ENCODE measurements at regions not wholly inside any gene's neighbourhood (a gene's known extent, or its start where the extent isn't known, plus 50 kb on each side); places are given as distances from the start of the nearest gene placed in this dataset.

DNA sequence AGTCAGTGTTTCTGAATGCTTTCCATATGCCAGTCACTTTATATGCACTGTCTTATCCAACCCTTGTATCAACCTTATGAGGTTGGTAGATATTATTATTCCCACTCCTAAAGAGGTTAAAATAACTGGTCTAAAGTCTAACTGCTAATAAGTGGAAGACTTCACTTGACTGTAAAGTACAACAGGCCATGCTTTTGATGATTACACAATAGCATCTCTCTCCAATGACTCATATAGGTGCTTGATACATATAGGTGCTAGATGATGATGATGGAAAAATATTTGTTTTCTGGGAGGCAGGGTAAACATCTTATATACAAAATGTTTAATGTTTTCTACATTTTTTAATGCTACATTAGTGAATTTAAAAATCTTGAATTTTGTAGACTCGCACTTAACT lies 75.9 kb upstream of the NR3C1 start:
- intact Hi-C loops (cut with DNase I; ENCODE audit: low total_unique reads): no loop called here
- DNase-seq: no peak
- Histone ChIP-seq H3K27me3 (replicated peaks in 1 of 7) (no peaks in the 10 kb centered on the region), H3K9me3 (no peaks in the 10 kb centered on the region), H3K4me1 (no peaks in the 10 kb centered on the region), H3K27ac (no peak overlapping the region), H3K36me3 (no peaks in the 10 kb centered on the region), H3K4me3 (no peak overlapping the region)
- TF ChIP-seq POLR2AphosphoS5 (IDR thresholded peaks at IDR 0.05) (no peak), POLR2A (IDR thresholded peaks at IDR 0.05) (no peak)
- TF ChIP-seq, protein P1, sequence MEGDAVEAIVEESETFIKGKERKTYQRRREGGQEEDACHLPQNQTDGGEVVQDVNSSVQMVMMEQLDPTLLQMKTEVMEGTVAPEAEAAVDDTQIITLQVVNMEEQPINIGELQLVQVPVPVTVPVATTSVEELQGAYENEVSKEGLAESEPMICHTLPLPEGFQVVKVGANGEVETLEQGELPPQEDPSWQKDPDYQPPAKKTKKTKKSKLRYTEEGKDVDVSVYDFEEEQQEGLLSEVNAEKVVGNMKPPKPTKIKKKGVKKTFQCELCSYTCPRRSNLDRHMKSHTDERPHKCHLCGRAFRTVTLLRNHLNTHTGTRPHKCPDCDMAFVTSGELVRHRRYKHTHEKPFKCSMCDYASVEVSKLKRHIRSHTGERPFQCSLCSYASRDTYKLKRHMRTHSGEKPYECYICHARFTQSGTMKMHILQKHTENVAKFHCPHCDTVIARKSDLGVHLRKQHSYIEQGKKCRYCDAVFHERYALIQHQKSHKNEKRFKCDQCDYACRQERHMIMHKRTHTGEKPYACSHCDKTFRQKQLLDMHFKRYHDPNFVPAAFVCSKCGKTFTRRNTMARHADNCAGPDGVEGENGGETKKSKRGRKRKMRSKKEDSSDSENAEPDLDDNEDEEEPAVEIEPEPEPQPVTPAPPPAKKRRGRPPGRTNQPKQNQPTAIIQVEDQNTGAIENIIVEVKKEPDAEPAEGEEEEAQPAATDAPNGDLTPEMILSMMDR (IDR thresholded peaks at IDR 0.05 in 8 of 11, conservative IDR thresholded peaks at IDR 0.05 in 3 of 11): no peak
- 96 to 98% (median 96%) methylated on average over 1 of the region's 1 CpG for WGBS, 5 donors

- Histone ChIP-seq H3K9me3 (no peaks in the 10 kb centered on the region), H3K4me3 (no peak overlapping the region), H3K27ac (no peak overlapping the region), H3K27me3 (replicated peaks in 1 of 7) (no peaks in the 10 kb centered on the region), H3K4me1 (no peaks in the 10 kb centered on the region), H3K36me3 (no peaks in the 10 kb centered on the region)
- intact Hi-C loops (cut with DNase I; ENCODE audit: low total_unique reads): no loop called here
- TF ChIP-seq, protein P1 (IDR thresholded peaks at IDR 0.05 in 8 of 11, conservative IDR thresholded peaks at IDR 0.05 in 3 of 11): no peak
- TF ChIP-seq POLR2AphosphoS5 (IDR thresholded peaks at IDR 0.05): no peak
- TF ChIP-seq POLR2A (IDR thresholded peaks at IDR 0.05): no peak
- no peak for DNase-seq
- WGBS, 5 donors: 83 to 100% (median 86%) methylated on average over 1 of the region's 1 CpG
These were observed 73.2 kb upstream of the NR3C1 start for GRCh38 chr5:143476601-143477211.

DNA sequence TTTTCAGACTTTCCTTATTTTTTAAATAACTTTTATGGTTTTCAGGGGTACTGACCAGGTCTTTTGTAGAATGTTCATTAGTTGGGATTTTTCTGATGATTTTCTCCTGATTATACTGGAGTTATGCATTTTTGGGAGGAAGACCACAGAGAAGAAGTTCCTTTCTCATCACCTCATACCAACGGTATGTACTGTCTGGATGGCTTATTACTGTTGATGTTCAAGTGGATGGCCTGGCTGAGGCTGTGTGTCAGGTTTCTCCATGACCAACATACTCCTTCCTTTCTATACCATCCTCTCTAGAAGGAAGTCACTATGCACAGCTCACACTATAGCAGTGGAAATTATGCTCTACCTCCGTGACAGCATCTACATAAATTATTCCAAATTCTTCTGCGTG lies 71.1 kb upstream of the NR3C1 start:
- TF ChIP-seq POLR2A (IDR thresholded peaks at IDR 0.05): no peak
- TF ChIP-seq POLR2AphosphoS5 (IDR thresholded peaks at IDR 0.05): no peak
- TF ChIP-seq, protein P1 (IDR thresholded peaks at IDR 0.05 in 8 of 11, conservative IDR thresholded peaks at IDR 0.05 in 3 of 11): no peak
- 60 to 80% (median 76%) methylated on average over 3 of the region's 3 CpGs for WGBS, 5 donors
- no peak overlapping the region for H3K4me3 ChIP-seq
- H3K27ac ChIP-seq: no peak overlapping the region
- no peaks in the 10 kb centered on the region for H3K36me3 ChIP-seq
- H3K27me3 ChIP-seq (replicated peaks in 1 of 7): no peaks in the 10 kb centered on the region
- DNase-seq: no peak
- H3K4me1 ChIP-seq: no peaks in the 10 kb centered on the region
- H3K9me3 ChIP-seq: no peaks in the 10 kb centered on the region
- intact Hi-C loops (cut with DNase I; ENCODE audit: low total_unique reads): no loop called here

DNA sequence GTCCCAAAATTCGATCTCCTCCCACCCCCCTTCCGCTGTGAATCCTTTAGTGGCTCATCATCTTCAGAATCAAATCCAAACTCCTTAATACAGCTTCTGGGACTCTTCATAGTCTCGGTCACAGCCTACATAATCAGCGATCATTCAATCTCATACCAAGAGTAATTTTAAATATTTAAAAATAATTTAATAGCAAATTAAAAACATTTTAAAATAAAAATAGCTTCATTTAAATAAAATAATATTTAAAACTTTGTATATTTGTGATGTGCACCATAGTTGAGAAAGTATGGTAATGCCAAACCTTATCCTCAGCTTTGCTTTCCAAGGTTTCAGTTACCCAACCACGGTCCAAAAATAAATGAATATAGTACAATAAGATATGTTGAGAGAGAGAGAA lies 70.0 kb upstream of the NR3C1 start:
- no peak for DNase-seq
- Histone ChIP-seq H3K27me3 (replicated peaks in 1 of 7) (no peaks in the 10 kb centered on the region), H3K36me3 (no peaks in the 10 kb centered on the region), H3K27ac (no peak overlapping the region), H3K4me1 (no peaks in the 10 kb centered on the region), H3K4me3 (no peak overlapping the region), H3K9me3 (no peaks in the 10 kb centered on the region)
- 74 to 95% (median 86%) methylated on average over 5 of the region's 5 CpGs for WGBS, 5 donors
- intact Hi-C loops (cut with DNase I; ENCODE audit: low total_unique reads): no loop called here
- TF ChIP-seq POLR2AphosphoS5 (IDR thresholded peaks at IDR 0.05) (no peak), POLR2A (IDR thresholded peaks at IDR 0.05) (no peak)
- TF ChIP-seq, protein P1 (IDR thresholded peaks at IDR 0.05 in 8 of 11, conservative IDR thresholded peaks at IDR 0.05 in 3 of 11): no peak

All from spleen (tissue), 11 donors.